GM12878 (cell line): ENCODE measurements at regions not wholly inside any gene's neighbourhood (a gene's known extent, or its start where the extent isn't known, plus 50 kb on each side); places are given as distances from the start of the nearest gene placed in this dataset.

ENCODE experiments used
- ATAC-seq: fragments of 200-7000 bp; cut with Tn5 transposase; 3 replicates; pipeline ENCODE4 v1.9.1; 2020; ENCODE audit warnings: mild to moderate bottlenecking, moderate library complexity
- BruUV-seq: library from RNA; stranded (reverse); fragments of 400-500 nt; replicated peaks from 2 replicates; lab custom pipeline; 2021; lab: Mats Ljungman, UMichigan
- CTCF ChIA-PET: fragments of 300-600 bp; sonication (Branson Sonifier 250); formaldehyde crosslinking; extraction: SDS; loops from one replicate; lab custom pipeline; 2021; ENCODE audit warnings: inconsistent platforms; lab: Yijun Ruan, JAX
- POLR2A ChIA-PET: fragments of 350-600 bp; formaldehyde crosslinking; extraction: SDS; loops from one replicate; lab custom pipeline; 2021; ENCODE audit warnings: inconsistent platforms; lab: Charles Lee
- RAD21 ChIA-PET: fragments of 300-600 bp; sonication (Branson Sonifier 250); formaldehyde crosslinking; loops from one replicate; lab custom pipeline; 2023; ENCODE audit warnings: antibody characterized with exemption; ENCODE audit not compliant: unreplicated experiment; lab: Charles Lee
- SMC1A ChIA-PET: fragments of 300-600 bp; sonication (Branson Sonifier 250); formaldehyde crosslinking; loops from one replicate; lab custom pipeline; 2023; ENCODE audit not compliant: unreplicated experiment, uncharacterized antibody; lab: Charles Lee
- DNase-seq: peaks from one replicate; pipeline ENCODE4 v3.0.0-alpha.2; 2011; ENCODE audit warnings: low read depth, low spot score
- FAIRE-seq: peaks from 3 replicates; lab custom pipeline; 2011; peaks lifted over from hg19 to GRCh38; lab: Jason Lieb, UNC
- H2AFZ ChIP-seq: 2 replicates; pipeline ENCODE4 v1.6.0; 2011; ENCODE audit warnings: low read depth, low read length, control low read depth; ENCODE audit not compliant: control insufficient read depth
- H3K27ac ChIP-seq: 2 replicates; pipeline ENCODE4 v1.5.1; 2011; ENCODE audit warnings: control low read depth; ENCODE audit not compliant: control insufficient read depth, insufficient read depth
- H3K27me3 ChIP-seq, 2 experiments: replicated peaks in 1 of 2; 2 replicates each; pipeline versions ENCODE4 v1.6.0 to v1.6.1; 2011; ENCODE audit warnings: low read length in 1 of 2; ENCODE audit not compliant: control insufficient read depth in 2 of 2, insufficient read depth in 2 of 2
- H3K36me3 ChIP-seq, 2 experiments: 2 replicates each; pipeline ENCODE4 v1.5.1; 2011; ENCODE audit warnings: low read length in 1 of 2; ENCODE audit not compliant: control insufficient read depth in 2 of 2, insufficient read depth in 2 of 2
- H3K4me1 ChIP-seq: 2 replicates; pipeline ENCODE4 v1.6.1; 2011; ENCODE audit warnings: mild to moderate bottlenecking, low read length, moderate library complexity, mixed read lengths; ENCODE audit not compliant: control insufficient read depth, insufficient read depth
- H3K4me2 ChIP-seq: 2 replicates; pipeline ENCODE4 v1.6.0; 2011; ENCODE audit warnings: control low read depth; ENCODE audit not compliant: control insufficient read depth, insufficient read depth
- H3K4me3 ChIP-seq: fragments of 200-600 bp; sonication (generic); 2 replicates; pipeline ENCODE4 v1.5.1; 2016
- H3K79me2 ChIP-seq: 2 replicates; pipeline ENCODE4 v1.6.0; 2011; ENCODE audit warnings: low read length; ENCODE audit not compliant: control insufficient read depth, insufficient read depth
- H3K9ac ChIP-seq: 2 replicates; pipeline ENCODE4 v1.8.0; 2011; ENCODE audit warnings: low read length, control low read depth, mixed read lengths; ENCODE audit not compliant: control insufficient read depth, insufficient read depth
- H3K9me3 ChIP-seq: replicated peaks from 3 replicates; pipeline ENCODE4 v1.5.1; 2011; ENCODE audit warnings: mild to moderate bottlenecking, low read length; ENCODE audit not compliant: control insufficient read depth, insufficient read depth
- H4K20me1 ChIP-seq: 2 replicates; pipeline ENCODE4 v1.6.0; 2011; ENCODE audit not compliant: control insufficient read depth, insufficient read depth
- BCL11A ChIP-seq: IDR thresholded peaks from 2 replicates; pipeline ENCODE4 v1.6.1; 2011; ENCODE audit warnings: low read depth, low read length
- CBFB ChIP-seq: IDR thresholded peaks from 2 replicates; pipeline ENCODE4 v1.6.1; 2016; ENCODE audit warnings: antibody characterized with exemption, low read depth
- FOXK2 ChIP-seq: fragments of 450-650 bp; IDR thresholded peaks from 2 replicates; pipeline ENCODE4 v1.6.1; 2017; ENCODE audit warnings: mild to moderate bottlenecking, moderate library complexity
- FOXM1 ChIP-seq: IDR thresholded peaks from 2 replicates; pipeline ENCODE4 v1.6.1; 2012; ENCODE audit warnings: low read depth, mild to moderate bottlenecking, inconsistent platforms, low read length, moderate library complexity
- SREBF2 ChIP-seq: IDR thresholded peaks from 2 replicates; pipeline ENCODE4 v1.6.1; 2012; ENCODE audit warnings: mild to moderate bottlenecking, low read length
- TARDBP ChIP-seq: IDR thresholded peaks from 2 replicates; pipeline ENCODE4 v1.6.1; 2016; ENCODE audit warnings: borderline replicate concordance
- WGBS: methylation state at CpG from one replicate; pipeline ENCODE4 v1.1.6; 2016; ENCODE audit warnings: low lambda C conversion rate; ENCODE audit not compliant: insufficient replicate concordance, insufficient coverage; ENCODE audit errors: missing lambda C conversion rate; 5-methylcytosine and 5-hydroxymethylcytosine counted together
- in situ Hi-C: fragments of 300-500 bp; cut with MboI; formaldehyde crosslinking; loops from 9 replicates; pipeline ENCODE4 v1.14.3; 2018; ENCODE audit warnings: mixed read lengths
- intact Hi-C: fragments of 100-400 bp; cut with micrococcal nuclease; formaldehyde crosslinking; loops from one replicate; pipeline ENCODE4 v1.14.2; 2022; ENCODE audit not compliant: unreplicated experiment
- TF ChIP-seq, protein P1 (sequence below): IDR thresholded peaks from 2 replicates; pipeline ENCODE4 v1.6.1; 2012; ENCODE audit warnings: improper control_type of control experiment, low read depth, low read length; ENCODE audit not compliant: insufficient replicate concordance
- TF ChIP-seq, protein P2 (sequence below): IDR thresholded peaks from 2 replicates; pipeline ENCODE4 v1.6.1; 2012; ENCODE audit warnings: low read length, inconsistent platforms
- TF ChIP-seq, protein P3 (sequence below): fragments of 450-650 bp; IDR thresholded peaks from 2 replicates; pipeline ENCODE4 v1.6.1; 2016; ENCODE audit warnings: mild to moderate bottlenecking
- TF ChIP-seq, protein P4 (sequence below): fragments of 450-650 bp; IDR thresholded peaks from 2 replicates; pipeline ENCODE4 v1.6.1; 2018; ENCODE audit warnings: mild to moderate bottlenecking, low read depth, moderate library complexity; ENCODE audit not compliant: partially characterized antibody

DNA sequence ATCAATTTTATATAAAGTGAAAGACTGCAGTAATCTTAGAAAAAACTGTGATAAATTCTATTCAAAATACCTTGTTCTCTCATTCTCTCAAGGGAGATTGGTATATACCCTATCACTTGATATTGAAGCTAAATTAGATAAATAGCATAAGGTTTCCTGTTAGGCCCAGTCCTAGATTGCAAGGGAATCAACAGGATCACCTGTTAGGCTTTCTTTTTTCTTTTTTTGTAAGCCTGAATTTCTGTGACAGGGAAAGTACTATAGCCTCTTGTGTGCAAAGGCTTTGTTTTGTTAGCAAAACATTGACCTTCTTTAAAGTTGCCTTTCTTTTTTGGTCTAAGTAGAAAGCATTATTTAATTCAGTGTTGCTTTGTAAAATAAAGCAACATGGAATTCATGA lies 100.0 kb downstream of the HAUS1 start (continued):
- TF ChIP-seq, protein P1, sequence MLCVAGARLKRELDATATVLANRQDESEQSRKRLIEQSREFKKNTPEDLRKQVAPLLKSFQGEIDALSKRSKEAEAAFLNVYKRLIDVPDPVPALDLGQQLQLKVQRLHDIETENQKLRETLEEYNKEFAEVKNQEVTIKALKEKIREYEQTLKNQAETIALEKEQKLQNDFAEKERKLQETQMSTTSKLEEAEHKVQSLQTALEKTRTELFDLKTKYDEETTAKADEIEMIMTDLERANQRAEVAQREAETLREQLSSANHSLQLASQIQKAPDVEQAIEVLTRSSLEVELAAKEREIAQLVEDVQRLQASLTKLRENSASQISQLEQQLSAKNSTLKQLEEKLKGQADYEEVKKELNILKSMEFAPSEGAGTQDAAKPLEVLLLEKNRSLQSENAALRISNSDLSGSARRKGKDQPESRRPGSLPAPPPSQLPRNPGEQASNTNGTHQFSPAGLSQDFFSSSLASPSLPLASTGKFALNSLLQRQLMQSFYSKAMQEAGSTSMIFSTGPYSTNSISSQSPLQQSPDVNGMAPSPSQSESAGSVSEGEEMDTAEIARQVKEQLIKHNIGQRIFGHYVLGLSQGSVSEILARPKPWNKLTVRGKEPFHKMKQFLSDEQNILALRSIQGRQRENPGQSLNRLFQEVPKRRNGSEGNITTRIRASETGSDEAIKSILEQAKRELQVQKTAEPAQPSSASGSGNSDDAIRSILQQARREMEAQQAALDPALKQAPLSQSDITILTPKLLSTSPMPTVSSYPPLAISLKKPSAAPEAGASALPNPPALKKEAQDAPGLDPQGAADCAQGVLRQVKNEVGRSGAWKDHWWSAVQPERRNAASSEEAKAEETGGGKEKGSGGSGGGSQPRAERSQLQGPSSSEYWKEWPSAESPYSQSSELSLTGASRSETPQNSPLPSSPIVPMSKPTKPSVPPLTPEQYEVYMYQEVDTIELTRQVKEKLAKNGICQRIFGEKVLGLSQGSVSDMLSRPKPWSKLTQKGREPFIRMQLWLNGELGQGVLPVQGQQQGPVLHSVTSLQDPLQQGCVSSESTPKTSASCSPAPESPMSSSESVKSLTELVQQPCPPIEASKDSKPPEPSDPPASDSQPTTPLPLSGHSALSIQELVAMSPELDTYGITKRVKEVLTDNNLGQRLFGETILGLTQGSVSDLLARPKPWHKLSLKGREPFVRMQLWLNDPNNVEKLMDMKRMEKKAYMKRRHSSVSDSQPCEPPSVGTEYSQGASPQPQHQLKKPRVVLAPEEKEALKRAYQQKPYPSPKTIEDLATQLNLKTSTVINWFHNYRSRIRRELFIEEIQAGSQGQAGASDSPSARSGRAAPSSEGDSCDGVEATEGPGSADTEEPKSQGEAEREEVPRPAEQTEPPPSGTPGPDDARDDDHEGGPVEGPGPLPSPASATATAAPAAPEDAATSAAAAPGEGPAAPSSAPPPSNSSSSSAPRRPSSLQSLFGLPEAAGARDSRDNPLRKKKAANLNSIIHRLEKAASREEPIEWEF: no peak
- TF ChIP-seq FOXK2 (no peak), CBFB (no peak)

DNA sequence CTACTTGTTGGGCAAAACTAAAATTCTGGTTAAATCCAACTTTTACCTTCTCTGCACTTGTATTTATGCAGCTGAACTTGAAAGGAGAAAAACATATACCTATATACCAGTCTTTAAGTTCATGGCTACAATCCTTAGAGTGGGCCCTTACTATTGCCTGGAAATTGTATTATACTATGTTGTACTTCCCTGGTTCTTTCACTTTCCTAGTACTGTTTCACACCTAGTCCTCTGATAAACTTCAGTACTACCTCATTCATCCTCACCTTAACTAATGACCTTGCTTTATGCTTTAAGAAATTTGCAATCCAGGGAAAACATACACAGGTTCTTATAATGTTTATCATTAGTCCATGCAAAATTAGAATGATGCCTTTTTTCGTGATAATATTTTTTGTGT lies 103.8 kb downstream of the HAUS1 start:
- SMC1A ChIA-PET: interaction anchor here (0.8 kb wide), 1 partner anchor 13 kb away, joined by 3 read pairs; no protein-coding TSS in a partner anchor
- DNase-seq: no peak
- intact Hi-C loops: no loop called here
- H2AFZ ChIP-seq: no peak overlapping the region
- H3K79me2 ChIP-seq: peaks cover 61% of the 10 kb centered on the region
- no peak overlapping the region for H3K9ac ChIP-seq
- no peak overlapping the region for H3K27ac ChIP-seq
- POLR2A ChIA-PET: interaction anchor here (0.6 kb wide), 2 partner anchors 17 to 43 kb away, joined by 3 to 5 read pairs; no protein-coding TSS in a partner anchor
- H3K27me3 ChIP-seq: no peaks in the 10 kb centered on the region
- no peak for FAIRE-seq
- CTCF ChIA-PET: interaction anchor here (4.5 kb wide), 1 partner anchor 35 kb away, joined by 24 read pairs; a partner anchor contains a TSS
- no TSS peak for BruUV-seq
- no peaks in the 10 kb centered on the region; a peak in 1 of 4 replicates for H3K36me3 ChIP-seq
- H3K4me2 ChIP-seq: no peak overlapping the region
- RAD21 ChIA-PET: interaction anchor here (0.7 kb wide), 1 partner anchor 51 kb away, joined by 3 read pairs; no protein-coding TSS in a partner anchor
- no peak overlapping the region for H3K4me3 ChIP-seq
- in situ Hi-C loops: no loop called here
- peaks cover 15% of the 10 kb centered on the region for H3K4me1 ChIP-seq
- H3K9me3 ChIP-seq: no peaks in the 10 kb centered on the region
- H4K20me1 ChIP-seq: no peaks in the 10 kb centered on the region
- peak; percentile 30; the same call in 2 of the 3 replicates for ATAC-seq
- 0% methylated on average over 1 of the region's 1 CpG for WGBS
- TF ChIP-seq, protein P2, sequence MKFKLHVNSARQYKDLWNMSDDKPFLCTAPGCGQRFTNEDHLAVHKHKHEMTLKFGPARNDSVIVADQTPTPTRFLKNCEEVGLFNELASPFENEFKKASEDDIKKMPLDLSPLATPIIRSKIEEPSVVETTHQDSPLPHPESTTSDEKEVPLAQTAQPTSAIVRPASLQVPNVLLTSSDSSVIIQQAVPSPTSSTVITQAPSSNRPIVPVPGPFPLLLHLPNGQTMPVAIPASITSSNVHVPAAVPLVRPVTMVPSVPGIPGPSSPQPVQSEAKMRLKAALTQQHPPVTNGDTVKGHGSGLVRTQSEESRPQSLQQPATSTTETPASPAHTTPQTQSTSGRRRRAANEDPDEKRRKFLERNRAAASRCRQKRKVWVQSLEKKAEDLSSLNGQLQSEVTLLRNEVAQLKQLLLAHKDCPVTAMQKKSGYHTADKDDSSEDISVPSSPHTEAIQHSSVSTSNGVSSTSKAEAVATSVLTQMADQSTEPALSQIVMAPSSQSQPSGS: no peak
- TF ChIP-seq, protein P3, sequence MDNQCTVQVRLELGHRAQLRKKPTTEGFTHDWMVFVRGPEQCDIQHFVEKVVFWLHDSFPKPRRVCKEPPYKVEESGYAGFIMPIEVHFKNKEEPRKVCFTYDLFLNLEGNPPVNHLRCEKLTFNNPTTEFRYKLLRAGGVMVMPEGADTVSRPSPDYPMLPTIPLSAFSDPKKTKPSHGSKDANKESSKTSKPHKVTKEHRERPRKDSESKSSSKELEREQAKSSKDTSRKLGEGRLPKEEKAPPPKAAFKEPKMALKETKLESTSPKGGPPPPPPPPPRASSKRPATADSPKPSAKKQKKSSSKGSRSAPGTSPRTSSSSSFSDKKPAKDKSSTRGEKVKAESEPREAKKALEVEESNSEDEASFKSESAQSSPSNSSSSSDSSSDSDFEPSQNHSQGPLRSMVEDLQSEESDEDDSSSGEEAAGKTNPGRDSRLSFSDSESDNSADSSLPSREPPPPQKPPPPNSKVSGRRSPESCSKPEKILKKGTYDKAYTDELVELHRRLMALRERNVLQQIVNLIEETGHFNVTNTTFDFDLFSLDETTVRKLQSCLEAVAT: no peak
- TF ChIP-seq FOXM1: no peak
- no peak for TF ChIP-seq SREBF2
- TF ChIP-seq BCL11A: no peak
- TF ChIP-seq, protein P4, sequence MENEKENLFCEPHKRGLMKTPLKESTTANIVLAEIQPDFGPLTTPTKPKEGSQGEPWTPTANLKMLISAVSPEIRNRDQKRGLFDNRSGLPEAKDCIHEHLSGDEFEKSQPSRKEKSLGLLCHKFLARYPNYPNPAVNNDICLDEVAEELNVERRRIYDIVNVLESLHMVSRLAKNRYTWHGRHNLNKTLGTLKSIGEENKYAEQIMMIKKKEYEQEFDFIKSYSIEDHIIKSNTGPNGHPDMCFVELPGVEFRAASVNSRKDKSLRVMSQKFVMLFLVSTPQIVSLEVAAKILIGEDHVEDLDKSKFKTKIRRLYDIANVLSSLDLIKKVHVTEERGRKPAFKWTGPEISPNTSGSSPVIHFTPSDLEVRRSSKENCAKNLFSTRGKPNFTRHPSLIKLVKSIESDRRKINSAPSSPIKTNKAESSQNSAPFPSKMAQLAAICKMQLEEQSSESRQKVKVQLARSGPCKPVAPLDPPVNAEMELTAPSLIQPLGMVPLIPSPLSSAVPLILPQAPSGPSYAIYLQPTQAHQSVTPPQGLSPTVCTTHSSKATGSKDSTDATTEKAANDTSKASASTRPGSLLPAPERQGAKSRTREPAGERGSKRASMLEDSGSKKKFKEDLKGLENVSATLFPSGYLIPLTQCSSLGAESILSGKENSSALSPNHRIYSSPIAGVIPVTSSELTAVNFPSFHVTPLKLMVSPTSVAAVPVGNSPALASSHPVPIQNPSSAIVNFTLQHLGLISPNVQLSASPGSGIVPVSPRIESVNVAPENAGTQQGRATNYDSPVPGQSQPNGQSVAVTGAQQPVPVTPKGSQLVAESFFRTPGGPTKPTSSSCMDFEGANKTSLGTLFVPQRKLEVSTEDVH: no peak
- no peak for TF ChIP-seq TARDBP
